ENCODE measurements at regions not wholly inside any gene's neighbourhood (a gene's known extent, or its start where the extent isn't known, plus 50 kb on each side); places are given as distances from the start of the nearest gene placed in this dataset.

GRCh38 chr18:42401131-42401673, 446.2 kb downstream of the PIK3C3 start:
- intact Hi-C loops (cut with micrococcal nuclease; ENCODE audit: unreplicated experiment), result no loop called here
- ChIA-PET CTCF (ENCODE audit: unreplicated experiment) (no interaction called here), POLR2A (no interaction called here)
- Histone ChIP-seq H3K4me3 (ENCODE audit: low read depth, low read length, poor library complexity, severe bottlenecking) (no peak overlapping the region), H3K9me2 (ENCODE audit: insufficient read depth, low read length) (no peaks in the 10 kb centered on the region), H4K20me1 (ENCODE audit: insufficient read depth, low read length) (no peaks in the 10 kb centered on the region), H3K79me2 (ENCODE audit: insufficient read depth, low read depth, low read length) (no peaks in the 10 kb centered on the region), H3K4me2 (ENCODE audit: low read length) (no peak overlapping the region), H3K27ac (ENCODE audit: low read depth, low read length, poor library complexity, severe bottlenecking) (no peak overlapping the region), H2AFZ (ENCODE audit: low read length) (no peak overlapping the region), H3K36me3 (ENCODE audit: insufficient read depth, low read length) (no peaks in the 10 kb centered on the region), H3K9me3 (ENCODE audit: low read length) (no peaks in the 10 kb centered on the region), H3K4me1 (ENCODE audit: insufficient read depth, low read length, poor library complexity, severe bottlenecking) (no peaks in the 10 kb centered on the region)
- no peak for DNase-seq (ENCODE audit: low spot score)
- no peak for TF ChIP-seq EZH2phosphoT487 (IDR thresholded peaks at IDR 0.05; ENCODE audit: borderline replicate concordance, low read depth, low read length)
- TF ChIP-seq, protein P1, sequence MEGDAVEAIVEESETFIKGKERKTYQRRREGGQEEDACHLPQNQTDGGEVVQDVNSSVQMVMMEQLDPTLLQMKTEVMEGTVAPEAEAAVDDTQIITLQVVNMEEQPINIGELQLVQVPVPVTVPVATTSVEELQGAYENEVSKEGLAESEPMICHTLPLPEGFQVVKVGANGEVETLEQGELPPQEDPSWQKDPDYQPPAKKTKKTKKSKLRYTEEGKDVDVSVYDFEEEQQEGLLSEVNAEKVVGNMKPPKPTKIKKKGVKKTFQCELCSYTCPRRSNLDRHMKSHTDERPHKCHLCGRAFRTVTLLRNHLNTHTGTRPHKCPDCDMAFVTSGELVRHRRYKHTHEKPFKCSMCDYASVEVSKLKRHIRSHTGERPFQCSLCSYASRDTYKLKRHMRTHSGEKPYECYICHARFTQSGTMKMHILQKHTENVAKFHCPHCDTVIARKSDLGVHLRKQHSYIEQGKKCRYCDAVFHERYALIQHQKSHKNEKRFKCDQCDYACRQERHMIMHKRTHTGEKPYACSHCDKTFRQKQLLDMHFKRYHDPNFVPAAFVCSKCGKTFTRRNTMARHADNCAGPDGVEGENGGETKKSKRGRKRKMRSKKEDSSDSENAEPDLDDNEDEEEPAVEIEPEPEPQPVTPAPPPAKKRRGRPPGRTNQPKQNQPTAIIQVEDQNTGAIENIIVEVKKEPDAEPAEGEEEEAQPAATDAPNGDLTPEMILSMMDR (conservative IDR thresholded peaks at IDR 0.05; ENCODE audit: low read length), result no peak
- BruUV-seq (replicated peaks), result no TSS peak

DNA sequence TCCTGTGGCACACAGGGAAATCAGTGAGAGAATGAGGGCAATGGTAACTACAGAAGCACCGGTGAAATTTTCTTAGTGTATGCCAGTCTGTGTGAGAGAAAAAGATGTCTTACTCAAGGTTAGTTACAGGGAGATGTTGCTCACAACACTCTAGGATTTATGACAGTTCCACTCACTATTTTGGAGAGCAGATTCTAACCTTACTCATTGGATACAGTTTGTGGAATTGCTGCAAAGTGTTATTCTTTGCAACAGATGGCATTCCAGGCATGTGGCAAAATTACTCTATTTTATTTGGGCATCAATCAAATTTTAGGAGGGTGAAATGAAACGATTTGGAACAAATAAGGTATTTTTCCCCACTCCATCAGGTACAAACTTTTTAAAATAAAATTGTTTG, 449.1 kb downstream of the PIK3C3 start:
- H3K9me3 ChIP-seq (ENCODE audit: low read length), result no peaks in the 10 kb centered on the region
- H4K20me1 ChIP-seq (ENCODE audit: insufficient read depth, low read length), result no peaks in the 10 kb centered on the region
- no peak overlapping the region for H3K27ac ChIP-seq (ENCODE audit: low read depth, low read length, poor library complexity, severe bottlenecking)
- ChIA-PET POLR2A (no interaction called here), CTCF (ENCODE audit: unreplicated experiment) (no interaction called here)
- H3K79me2 ChIP-seq (ENCODE audit: insufficient read depth, low read depth, low read length), result no peaks in the 10 kb centered on the region
- no peak overlapping the region for H3K4me2 ChIP-seq (ENCODE audit: low read length)
- intact Hi-C loops (cut with micrococcal nuclease; ENCODE audit: unreplicated experiment), result no loop called here
- H3K4me1 ChIP-seq (ENCODE audit: insufficient read depth, low read length, poor library complexity, severe bottlenecking), result no peaks in the 10 kb centered on the region
- no peak for TF ChIP-seq EZH2phosphoT487 (IDR thresholded peaks at IDR 0.05; ENCODE audit: borderline replicate concordance, low read depth, low read length)
- TF ChIP-seq, protein P1 (conservative IDR thresholded peaks at IDR 0.05; ENCODE audit: low read length), result no peak
- no peak overlapping the region for H2AFZ ChIP-seq (ENCODE audit: low read length)
- BruUV-seq (replicated peaks), result no TSS peak
- no peaks in the 10 kb centered on the region for H3K9me2 ChIP-seq (ENCODE audit: insufficient read depth, low read length)
- H3K4me3 ChIP-seq (ENCODE audit: low read depth, low read length, poor library complexity, severe bottlenecking), result no peak overlapping the region
- no peak for DNase-seq (ENCODE audit: low spot score)
- H3K36me3 ChIP-seq (ENCODE audit: insufficient read depth, low read length), result no peaks in the 10 kb centered on the region

GRCh38 chr18:42409005-42409404, 454.0 kb downstream of the PIK3C3 start:
- intact Hi-C loops (cut with micrococcal nuclease; ENCODE audit: unreplicated experiment), result no loop called here
- BruUV-seq (replicated peaks), result no TSS peak

More at GRCh38 chr18:42409005-42409404, 454.0 kb downstream of the PIK3C3 start:
- Histone ChIP-seq H4K20me1 (ENCODE audit: insufficient read depth, low read length) (no peaks in the 10 kb centered on the region), H3K4me2 (ENCODE audit: low read length) (no peak overlapping the region), H2AFZ (ENCODE audit: low read length) (no peak overlapping the region), H3K4me1 (ENCODE audit: insufficient read depth, low read length, poor library complexity, severe bottlenecking) (no peaks in the 10 kb centered on the region), H3K4me3 (ENCODE audit: low read depth, low read length, poor library complexity, severe bottlenecking) (no peak overlapping the region), H3K9me2 (ENCODE audit: insufficient read depth, low read length) (no peaks in the 10 kb centered on the region), H3K79me2 (ENCODE audit: insufficient read depth, low read depth, low read length) (no peaks in the 10 kb centered on the region), H3K9me3 (ENCODE audit: low read length) (no peaks in the 10 kb centered on the region), H3K36me3 (ENCODE audit: insufficient read depth, low read length) (no peaks in the 10 kb centered on the region), H3K27ac (ENCODE audit: low read depth, low read length, poor library complexity, severe bottlenecking) (no peak overlapping the region)
- ChIA-PET POLR2A (no interaction called here), CTCF (ENCODE audit: unreplicated experiment) (no interaction called here)
- TF ChIP-seq, protein P1 (conservative IDR thresholded peaks at IDR 0.05; ENCODE audit: low read length), result no peak
- TF ChIP-seq EZH2phosphoT487 (IDR thresholded peaks at IDR 0.05; ENCODE audit: borderline replicate concordance, low read depth, low read length), result no peak
- no peak for DNase-seq (ENCODE audit: low spot score)
